NCI-H345 treated with DMSO at 0.1 percent for 48 hours (cell line): ENCODE measurements at regions not wholly inside any gene's neighbourhood (a gene's known extent, or its start where the extent isn't known, plus 50 kb on each side); places are given as distances from the start of the nearest gene placed in this dataset.

ENCODE experiments used
- DNase-seq: peaks from one replicate; lab custom pipeline; 2025; ENCODE audit not compliant: unreplicated experiment; lab: John Stamatoyannopoulos, UW

DNA sequence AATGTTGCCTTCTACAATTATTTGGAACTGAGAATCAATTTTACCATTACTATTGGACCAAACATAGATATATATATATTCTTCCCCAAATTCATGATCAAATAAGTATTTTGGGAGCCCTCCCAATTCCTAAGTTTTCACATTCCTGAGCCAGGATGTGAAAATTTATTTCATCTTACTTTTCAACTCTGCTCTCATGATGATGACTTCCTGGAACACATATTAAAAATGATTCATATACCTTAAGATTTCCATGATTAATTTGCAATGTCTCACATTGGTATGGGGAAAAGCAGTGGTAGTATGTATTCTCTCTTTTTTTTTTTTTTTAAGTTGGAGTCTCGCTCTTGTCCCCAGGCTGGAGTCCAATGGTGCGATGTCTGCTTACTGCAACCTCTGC is 596.1 kb upstream of the ZEB2 start:
- no peak for DNase-seq

DNA sequence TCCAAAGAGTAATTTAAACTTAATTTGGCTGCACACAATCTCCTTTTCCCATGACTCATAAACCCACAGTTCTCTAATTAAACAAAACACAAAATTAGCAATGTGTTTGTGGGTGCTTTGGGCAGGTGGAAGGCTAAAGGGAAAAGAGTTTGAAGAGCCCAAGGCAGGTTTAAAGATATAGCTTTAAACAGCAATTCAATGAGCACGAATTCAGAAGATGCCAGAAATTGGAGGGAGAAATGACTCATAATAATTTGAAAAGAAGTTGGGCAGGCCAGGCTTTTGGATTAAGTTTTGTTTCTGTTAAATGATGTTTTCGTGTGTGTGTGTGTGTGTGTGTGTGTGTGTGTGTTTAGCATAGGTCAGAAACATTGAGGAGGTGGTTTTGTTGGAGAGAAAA is 594.8 kb upstream of the ZEB2 start:
- no peak for DNase-seq

GRCh38 chr2:145112467-145112866 is 592.5 kb upstream of the ZEB2 start:
- no peak for DNase-seq

GRCh38 chr2:145110668-145111356 is 590.9 kb upstream of the ZEB2 start:
- no peak for DNase-seq

- DNase-seq: no peak
Observed at GRCh38 chr2:145108959-145109710, 589.2 kb upstream of the ZEB2 start.

- DNase-seq: no peak
Observed at GRCh38 chr2:145108361-145108778, 588.5 kb upstream of the ZEB2 start.

- DNase-seq: no peak
Observed at GRCh38 chr2:145106293-145106692, 586.4 kb upstream of the ZEB2 start.

DNA sequence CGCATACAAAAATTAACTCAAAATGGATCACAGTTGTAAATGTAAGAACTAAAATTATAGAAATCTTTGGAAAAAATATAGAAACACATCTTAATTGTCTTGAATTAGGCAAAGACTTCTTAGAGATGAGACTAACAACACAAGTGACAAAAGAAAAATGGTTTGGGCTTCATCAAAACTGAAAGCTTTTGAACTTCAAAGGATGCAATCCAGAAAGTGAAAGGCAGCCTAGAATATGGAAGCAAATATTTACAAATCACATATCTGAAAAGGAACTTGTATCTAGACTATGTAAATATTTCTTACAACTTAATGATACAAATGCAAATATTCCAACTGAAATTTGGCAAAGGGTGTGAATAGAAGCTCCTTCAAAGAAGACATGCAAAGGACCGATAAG is 582.8 kb upstream of the ZEB2 start:
- no peak for DNase-seq

- no peak for DNase-seq
Observed at GRCh38 chr2:145100301-145100700, 580.4 kb upstream of the ZEB2 start.

DNA sequence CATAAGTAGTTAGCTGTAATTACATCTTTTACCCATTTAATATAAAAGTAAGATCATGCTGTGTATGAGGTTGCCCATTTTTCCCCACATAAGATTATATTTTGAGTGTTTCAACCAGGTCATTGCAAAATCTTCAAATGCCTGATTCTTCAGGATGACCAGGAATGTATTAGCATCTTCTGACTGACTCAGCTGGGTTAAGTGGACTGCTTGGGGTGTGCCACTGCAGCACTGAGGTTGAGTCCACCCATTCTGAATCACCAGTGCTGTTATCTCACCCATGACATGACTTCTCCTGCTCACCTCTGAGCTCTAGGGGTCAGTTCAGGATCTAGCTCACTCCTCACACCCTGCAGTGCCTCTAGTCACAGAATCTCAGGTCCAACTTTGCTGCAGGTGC is 576.7 kb upstream of the ZEB2 start:
- DNase-seq: no peak

- DNase-seq: no peak
Observed at GRCh38 chr2:145095641-145096435, 575.9 kb upstream of the ZEB2 start.

GRCh38 chr2:145094370-145094769 is 574.5 kb upstream of the ZEB2 start:
- DNase-seq: no peak

DNA sequence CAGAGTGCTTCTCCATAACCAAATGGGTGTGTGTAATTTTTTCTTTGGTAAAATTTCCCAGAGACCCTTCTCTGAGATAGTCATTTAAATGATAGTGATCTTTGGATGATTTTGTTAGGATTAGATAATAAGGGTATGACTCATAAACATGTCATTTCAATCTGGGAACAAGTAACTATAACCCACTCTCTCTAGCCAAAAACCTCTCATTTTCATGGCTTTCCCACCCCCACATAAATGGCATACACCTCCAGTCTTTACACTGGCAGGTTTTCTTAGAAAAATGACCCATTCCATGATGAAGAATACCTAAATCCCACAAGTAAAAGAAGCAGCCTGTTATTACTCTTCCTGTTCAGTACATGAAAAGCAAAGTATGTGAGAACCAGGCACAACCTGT is 572.0 kb upstream of the ZEB2 start:
- DNase-seq: no peak

DNA sequence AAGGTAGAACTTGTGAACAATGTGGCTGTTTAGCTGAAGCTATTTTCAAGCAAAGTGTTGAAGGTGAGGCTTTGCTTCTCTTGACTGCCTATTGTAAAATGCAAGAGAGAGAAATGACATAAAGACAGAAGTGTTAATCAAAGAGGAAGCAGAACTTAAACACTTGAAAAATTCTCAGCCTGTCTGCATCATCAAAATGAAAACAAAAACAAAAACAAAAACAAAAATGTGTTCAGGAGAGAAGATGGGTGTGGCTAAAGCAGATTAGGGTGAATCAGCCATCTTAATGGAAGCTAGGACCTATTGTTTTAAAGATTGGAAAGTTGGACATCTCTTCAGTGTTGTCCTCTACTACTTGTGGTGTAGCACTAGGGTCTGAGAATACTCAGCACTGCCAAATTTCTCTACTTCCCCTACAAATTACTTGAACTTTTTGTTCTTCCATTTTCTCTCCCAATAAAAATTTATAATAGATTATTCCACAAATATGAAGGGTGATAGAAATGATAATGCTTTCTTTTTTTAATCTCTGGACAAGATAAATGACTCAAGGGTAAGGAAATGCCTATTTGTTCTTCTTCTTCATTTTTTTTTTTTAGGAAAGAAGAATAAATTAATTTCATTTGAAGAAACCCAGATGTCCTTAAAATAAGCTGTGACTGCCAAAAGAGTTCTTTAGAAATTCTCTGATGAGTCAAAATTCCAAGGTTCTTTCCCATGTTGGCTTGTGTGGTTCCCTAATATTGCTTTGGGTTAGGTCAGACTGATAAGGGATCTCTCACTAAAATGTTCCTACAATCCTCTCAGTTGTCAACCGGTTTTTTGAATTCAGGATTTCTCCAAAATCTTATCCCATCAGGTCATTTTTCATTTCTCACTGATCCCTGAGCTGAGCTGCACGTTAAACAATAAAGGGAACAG is 571.2 kb upstream of the ZEB2 start:
- no peak for DNase-seq

DNA sequence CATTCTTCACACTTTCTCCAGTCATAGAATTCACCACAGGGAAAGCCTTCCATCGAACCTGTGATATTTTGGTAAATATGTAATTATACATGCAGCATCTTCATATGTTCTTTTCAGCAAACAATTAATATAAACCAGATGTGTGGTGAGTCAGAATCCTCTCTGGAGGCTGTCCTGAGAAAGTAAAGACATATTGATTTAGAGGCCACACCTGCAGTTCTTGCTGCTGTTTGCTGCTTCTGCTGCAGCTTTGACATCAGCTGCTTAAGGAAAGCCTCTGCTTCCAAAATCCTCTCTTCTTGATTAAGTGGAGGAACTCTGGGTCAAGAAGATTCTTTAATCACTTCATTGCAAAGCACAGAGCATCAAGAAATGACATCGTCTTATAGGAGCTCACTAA is 568.8 kb upstream of the ZEB2 start:
- no peak for DNase-seq

DNA sequence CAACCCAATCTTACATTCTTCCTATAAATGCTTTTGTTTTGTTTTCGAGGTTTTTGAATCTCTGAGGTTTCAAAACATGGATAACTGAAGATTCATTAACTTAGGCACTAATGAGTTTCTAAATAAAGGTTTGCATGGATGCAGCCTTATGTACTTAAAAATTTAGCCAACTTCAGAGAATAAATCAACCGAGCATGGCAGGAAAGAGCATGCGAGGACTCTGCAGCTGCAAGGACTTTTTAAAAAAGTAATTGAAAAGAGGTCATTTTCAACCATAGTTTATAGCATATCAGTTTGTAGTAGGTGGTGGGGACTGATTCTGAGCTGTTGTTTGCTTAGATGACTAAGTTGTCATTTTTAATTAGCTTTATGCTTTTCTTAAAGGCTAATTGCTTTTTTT is 567.0 kb upstream of the ZEB2 start:
- DNase-seq: no peak

DNA sequence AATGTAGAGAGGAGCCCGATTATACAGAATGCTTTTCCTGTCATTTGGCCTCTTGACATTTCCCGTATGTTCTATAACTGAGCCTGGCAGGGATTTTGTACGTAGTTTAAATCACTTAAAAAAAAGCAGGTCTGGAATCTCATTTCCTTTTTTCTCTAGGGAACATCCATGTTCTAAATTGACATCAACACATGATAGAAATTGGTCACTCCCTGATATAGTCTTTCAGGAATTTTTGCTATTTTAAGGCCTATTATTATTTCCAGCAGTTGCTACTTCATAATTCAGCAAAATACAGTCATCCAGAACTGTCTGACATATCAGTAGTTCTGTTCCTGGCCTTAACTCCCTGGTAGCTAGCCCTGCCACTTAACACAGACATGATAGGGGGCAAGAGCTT is 565.7 kb upstream of the ZEB2 start:
- no peak for DNase-seq

DNA sequence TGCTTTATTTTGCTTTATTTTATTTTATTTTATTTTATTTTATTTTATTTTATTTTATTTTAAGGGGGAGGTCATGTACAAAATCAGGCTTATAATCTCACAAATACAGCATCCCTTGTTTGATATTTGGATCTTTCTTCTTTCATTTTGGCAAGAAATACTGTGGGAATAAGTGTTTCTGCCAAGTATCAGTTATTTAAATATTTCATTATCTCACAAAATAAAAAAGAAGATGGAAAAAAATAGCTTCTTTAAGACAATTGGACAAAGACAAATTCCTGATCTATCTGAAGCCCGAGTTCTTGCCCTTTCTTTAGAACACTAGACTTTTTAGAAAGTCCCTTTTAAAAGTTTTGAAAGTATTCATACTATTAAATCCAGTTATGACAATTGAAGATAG is 560.5 kb upstream of the ZEB2 start:
- DNase-seq: no peak

- no peak for DNase-seq
Observed at GRCh38 chr2:145079641-145080040, 559.7 kb upstream of the ZEB2 start.

GRCh38 chr2:145078923-145079322 is 559.0 kb upstream of the ZEB2 start:
- no peak for DNase-seq

DNA sequence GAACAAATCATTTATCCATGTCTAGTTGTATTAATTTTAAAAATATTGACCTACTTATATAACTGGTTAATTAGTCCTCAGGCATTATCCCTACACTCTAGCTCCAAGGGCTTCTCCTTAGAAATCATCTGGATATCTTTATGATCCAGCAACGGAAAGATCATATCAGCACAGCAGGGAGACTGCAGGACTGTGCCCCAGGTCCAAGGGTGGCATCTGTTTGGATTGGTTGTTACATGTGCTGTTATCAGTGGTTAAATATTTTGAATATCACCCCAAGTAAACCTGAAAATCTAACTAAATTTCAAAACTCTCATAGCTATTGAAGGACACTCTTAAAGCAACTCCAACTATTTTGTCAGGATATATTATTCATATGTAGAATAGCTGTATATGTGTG is 556.2 kb upstream of the ZEB2 start:
- DNase-seq: no peak
